DMS79 treated with DMSO at 0.1 percent for 48 hours (cell line): ENCODE measurements at regions not wholly inside any gene's neighbourhood (a gene's known extent, or its start where the extent isn't known, plus 50 kb on each side); places are given as distances from the start of the nearest gene placed in this dataset.
"Not testable (repeated sequence)": the region's sequence is repeated elsewhere in the genome, so short reads cannot be mapped to it uniquely, and the experiment has no call there.

Source experiments
- DNase-seq: peaks from one replicate; lab custom pipeline; 2025; lab: John Stamatoyannopoulos, UW

- DNase-seq, result no peak
Observed at GRCh38 chr2:220556658-220557057, 929.2 kb downstream of the SLC4A3 start.

GRCh38 chr2:220560192-220560591 is 932.8 kb downstream of the SLC4A3 start:
- DNase-seq, result no peak

GRCh38 chr2:220562375-220563140 is 935.1 kb downstream of the SLC4A3 start:
- DNase-seq, result no peak

GRCh38 chr2:220568296-220568695 is 940.9 kb downstream of the SLC4A3 start:
- DNase-seq, result peak; percentile 79

GRCh38 chr2:220569112-220569897 is 941.9 kb downstream of the SLC4A3 start:
- peak; percentile 99 for DNase-seq

- no peak for DNase-seq
Observed at GRCh38 chr2:220572385-220572784, 945.0 kb downstream of the SLC4A3 start.

- DNase-seq, result no peak
Observed at GRCh38 chr2:220574038-220574437, 946.6 kb downstream of the SLC4A3 start.

GRCh38 chr2:220575963-220576362 is 948.5 kb downstream of the SLC4A3 start:
- DNase-seq, result no peak

- no peak for DNase-seq
Observed at GRCh38 chr2:220579452-220579851, 952.0 kb downstream of the SLC4A3 start.

- DNase-seq, result no peak
Observed at GRCh38 chr2:220580113-220580512, 952.7 kb downstream of the SLC4A3 start.

GRCh38 chr2:220583725-220584124 is 956.3 kb downstream of the SLC4A3 start:
- no peak for DNase-seq

- DNase-seq, result no peak
Observed at GRCh38 chr2:220585241-220585640, 957.8 kb downstream of the SLC4A3 start.

GRCh38 chr2:220586980-220587530 is 959.6 kb downstream of the SLC4A3 start:
- DNase-seq, result no peak

- no peak for DNase-seq
Observed at GRCh38 chr2:220588148-220588547, 960.7 kb downstream of the SLC4A3 start.

- DNase-seq, result no peak
Observed at GRCh38 chr2:220590476-220590875, 963.0 kb downstream of the SLC4A3 start.

GRCh38 chr2:220593526-220593925 is 966.1 kb downstream of the SLC4A3 start:
- DNase-seq, result no peak

GRCh38 chr2:220601674-220602073 is 970.4 kb downstream of the EPHA4 start:
- no peak for DNase-seq

- DNase-seq, result not testable (repeated sequence)
Observed at GRCh38 chr2:220613004-220613403, 959.1 kb downstream of the EPHA4 start.

- no peak for DNase-seq
Observed at GRCh38 chr2:220614064-220614463, 958.0 kb downstream of the EPHA4 start.

- DNase-seq, result peak; percentile 56
Observed at GRCh38 chr2:220619525-220620220, 952.4 kb downstream of the EPHA4 start.

GRCh38 chr2:220626603-220627002 is 945.5 kb downstream of the EPHA4 start:
- DNase-seq, result no peak

- no peak for DNase-seq
Observed at GRCh38 chr2:220628252-220628651, 943.9 kb downstream of the EPHA4 start.
